GM21423 (cell line): ENCODE measurements at regions not wholly inside any gene's neighbourhood (a gene's known extent, or its start where the extent isn't known, plus 50 kb on each side); places are given as distances from the start of the nearest gene placed in this dataset.

ENCODE experiments used
- ATAC-seq: cut with Tn5 transposase; IDR thresholded peaks from one replicate; pipeline ENCODE4 v1.9.1; 2021; ENCODE audit warnings: mild to moderate bottlenecking, moderate library complexity; ENCODE audit not compliant: unreplicated experiment

DNA sequence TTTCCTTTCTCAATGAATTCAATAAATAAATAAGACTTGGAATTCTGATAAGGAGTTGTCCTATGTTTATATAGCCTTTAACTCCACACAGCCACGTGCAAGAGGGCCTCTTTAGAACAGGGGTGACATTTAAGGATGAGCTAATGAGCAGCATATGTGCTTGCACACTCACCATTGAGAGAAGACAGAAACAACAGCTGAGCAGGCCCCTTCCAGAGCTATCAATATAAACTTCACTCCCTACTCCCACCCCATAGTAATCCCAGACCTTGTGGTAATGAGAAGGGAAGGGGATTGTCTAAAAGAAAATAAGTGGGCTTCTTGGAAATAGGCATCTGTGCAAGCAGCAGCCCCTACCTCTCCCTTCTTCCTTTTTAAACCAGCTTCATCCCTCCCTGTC is 176.0 kb downstream of the SEC16B start:
- no peak for ATAC-seq

DNA sequence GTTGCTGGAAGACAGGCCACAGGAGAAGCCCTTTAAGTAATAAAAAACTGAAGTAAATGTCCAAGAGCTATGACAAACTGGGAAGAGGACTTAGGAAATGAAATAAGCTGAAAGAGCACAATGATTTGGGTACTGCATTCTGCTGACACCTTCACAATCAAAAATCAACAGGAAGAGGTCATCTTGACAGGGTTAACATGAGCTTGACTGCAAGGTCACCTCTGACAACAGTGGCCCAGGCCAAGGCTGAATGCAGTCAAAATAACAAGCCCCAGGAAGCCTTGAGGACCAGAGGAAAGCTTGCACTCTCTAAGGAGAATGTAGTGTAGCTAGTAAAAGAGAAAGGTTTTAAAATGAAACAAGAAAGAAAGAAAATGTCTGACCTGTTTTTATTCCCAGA is 179.3 kb downstream of the SEC16B start:
- no peak for ATAC-seq

DNA sequence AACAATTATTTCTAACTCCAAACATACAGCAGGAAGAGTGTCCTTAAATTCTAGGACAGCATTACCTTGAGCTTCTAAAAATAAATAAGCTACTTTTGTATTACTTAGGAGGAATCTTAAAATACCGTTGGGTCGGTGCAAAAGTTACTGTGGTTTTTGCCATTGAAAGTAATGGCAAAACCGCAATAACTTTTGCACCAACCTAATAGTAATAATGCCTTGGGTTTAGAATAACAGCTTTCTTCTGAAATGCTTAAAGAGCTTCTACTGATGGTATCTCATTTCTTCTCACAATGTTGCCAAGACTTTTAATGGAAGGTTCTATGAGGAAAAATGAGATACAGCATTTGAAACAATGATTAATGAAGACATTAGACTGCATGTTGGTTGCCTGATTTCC is 179.9 kb downstream of the SEC16B start:
- ATAC-seq: no peak

DNA sequence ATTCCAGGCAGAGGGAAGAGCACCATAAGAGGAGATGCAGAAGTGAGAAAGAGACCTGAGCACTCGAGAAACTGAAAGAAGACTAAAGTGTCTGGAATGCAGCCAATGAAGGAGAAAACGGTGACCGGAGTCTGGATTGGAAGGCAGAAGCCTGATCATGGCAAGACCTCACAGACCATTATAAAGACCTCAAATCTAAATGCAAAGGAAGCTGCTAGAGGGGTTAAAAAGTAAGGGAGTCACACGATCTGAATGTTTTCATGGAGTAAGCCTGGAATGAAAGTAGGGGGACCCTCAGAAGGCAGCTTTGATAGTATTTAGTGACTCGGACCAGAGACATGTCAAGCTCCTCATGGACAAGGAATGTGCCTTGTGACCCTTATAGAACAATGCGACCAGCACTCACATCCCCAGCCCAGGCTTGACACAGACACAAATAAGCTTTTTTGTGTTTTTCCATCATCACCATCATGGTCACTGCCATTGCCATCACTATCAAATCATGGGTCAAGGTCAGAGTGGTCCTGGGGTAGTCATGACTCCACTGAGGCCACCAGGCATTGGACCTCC is 183.6 kb downstream of the SEC16B start:
- no peak for ATAC-seq

DNA sequence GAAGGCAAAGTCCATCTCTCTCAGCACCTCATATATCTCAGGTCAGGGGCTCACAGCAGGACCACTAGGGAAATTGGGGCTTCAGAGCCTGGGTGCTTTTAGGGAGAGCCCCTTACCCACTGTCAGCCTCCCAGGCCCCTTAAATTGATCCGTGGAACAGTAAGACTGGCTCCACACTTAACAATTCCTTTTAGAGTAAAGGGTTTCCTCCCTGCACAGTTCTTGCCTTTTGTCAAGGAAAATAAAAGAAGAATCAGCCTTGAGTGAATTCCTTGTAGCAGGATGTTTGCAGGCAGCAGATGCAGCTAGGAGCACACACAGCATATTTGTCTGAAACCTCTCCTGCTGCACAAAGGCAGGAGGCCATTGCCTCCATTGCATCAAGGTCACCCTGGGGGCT is 184.9 kb downstream of the SEC16B start:
- no peak for ATAC-seq

DNA sequence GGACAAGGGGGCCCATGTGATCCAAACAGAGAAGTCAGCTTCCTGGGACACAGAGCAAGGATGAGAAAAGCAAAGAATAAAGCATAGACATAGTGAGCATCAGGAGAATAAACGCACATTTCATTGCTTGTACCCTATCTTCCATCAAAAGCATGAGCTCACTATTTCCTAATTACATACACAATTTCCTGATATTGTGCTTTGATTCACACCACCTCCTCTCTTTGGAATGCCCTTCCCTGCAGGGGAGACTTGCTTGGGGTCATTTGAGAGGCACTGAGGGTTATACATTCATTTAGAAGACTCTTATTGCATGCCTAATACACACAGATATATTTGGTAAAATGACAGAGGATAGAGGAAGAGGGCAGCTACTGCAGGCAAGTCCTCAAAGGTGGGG is 185.4 kb downstream of the SEC16B start:
- no peak for ATAC-seq

DNA sequence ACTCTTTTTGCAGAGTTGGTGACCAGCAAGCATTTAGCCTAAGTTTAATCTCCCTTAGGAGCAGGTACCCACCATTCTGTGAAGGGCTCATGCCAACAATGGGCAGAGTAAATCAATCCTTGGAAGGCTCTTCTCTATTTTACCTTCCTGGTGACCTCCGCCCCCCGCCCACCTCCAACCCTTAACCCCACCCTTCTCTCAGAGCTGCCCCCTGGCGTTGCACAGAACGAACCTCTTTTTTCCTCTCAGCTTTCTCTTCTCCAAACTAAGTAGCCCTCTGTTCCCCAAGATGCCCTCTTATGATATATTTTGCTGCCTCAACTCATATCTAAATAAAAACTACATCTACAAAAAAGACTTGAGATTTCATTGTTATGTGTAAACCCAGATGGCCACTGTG is 186.8 kb downstream of the SEC16B start:
- no peak for ATAC-seq

DNA sequence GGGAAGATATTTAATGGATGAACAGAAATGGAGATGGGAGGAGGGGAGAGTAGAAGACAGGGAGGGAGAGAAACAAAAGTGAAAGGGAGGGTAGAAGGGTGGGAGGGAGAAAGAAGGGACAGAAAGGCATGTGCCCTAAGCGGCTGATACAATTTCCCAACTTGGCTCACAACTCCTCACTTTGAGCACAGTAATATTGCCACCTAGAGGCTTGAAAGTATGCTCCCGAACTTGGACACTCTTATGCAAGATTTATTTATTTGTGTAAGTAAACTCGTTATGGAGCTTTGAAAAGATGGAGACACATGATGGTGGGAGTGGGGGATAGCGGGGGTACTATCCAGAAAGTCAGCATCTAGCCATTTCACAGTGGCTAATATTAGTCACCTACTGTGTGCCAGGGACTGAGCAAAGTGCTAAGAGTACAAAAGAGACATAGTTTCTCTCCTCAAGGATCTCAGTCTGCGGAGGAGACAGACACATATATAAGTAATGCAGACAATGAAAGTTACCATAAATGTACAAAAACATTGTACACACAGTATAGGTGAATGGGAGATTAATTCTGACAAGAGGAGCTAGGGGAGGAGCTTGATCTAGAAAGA is 189.7 kb downstream of the SEC16B start:
- ATAC-seq: no peak

DNA sequence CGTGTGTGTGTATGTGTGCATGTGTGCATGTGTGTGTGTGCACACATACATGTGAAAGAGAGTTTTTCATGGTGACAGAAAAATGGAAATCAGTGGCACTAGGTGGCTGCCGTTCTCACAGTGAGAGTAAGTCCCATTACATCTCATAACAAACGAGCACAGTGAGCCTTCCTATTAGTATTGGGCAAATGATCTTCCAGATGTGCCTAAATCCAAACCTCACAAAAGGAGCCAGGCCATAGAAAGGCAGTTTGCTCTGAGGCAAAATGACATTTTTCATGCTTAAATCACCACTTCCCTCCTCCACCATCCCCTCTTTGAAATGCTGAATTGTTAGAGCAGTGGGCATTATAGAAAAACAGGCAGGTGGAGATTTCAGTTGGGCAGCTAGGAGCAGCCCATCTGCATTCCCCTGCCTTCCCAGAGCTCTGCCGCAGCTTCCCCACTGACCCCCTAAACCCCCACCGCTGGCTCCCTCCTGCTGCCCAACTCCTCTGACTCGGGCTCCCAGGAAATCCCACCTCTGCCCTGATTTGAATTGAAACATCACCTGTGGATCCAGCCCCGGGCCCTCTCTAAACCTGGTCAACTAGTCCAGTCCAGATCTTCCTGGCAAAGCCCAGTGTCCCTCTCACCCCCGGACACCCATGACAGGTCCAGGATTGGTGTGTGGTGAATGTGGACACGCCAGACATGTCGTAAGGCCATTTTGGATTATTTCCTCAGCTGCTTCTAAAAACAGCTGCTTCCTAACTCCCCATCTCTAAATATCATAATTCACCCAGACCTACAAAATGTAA is 190.5 kb downstream of the SEC16B start:
- ATAC-seq: no peak

DNA sequence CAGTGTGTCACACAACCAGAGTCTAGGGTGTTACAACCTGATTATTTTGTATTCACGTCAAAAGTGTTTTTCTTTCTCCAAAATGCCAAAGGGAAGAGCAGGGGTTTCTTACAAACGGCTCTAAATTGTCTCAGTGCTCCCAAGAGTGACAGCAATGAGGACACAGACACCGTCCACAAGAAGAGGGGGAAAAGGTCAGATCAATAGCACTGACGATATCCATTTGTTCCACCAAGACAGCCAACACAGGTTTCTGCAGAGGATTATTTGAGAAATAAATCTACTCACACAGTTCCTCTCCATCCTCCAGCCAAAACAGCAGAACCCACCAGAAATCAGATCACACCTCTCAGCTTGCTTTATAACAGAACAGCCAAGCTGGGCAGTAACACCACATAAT is 193.9 kb downstream of the SEC16B start:
- ATAC-seq: no peak

DNA sequence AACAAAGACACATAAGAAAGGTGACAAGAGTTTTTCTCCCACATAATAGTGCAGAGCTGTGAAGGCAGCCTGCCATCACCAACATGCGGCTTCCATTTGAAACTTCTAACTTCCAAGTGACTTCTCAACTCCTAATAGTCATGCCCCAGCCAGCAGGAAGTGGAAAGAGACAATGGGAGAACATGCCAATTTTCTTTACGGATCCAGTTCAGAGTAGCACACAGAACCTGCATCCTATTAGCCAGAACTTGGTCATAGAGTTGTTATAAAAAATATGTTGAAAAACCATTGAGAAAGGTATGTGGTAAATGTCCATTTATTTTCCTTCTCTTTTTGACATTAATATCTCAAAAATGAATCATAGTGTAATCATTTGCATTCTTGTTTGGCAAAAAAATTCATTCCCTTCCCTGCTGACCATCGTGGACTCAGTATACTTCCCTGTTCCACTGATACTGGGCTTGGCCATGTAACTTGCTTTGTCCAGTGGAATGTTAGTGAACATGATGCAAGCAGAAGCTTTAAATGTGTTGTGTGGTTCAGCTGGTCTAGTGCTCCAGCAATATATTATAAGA is 197.4 kb downstream of the SEC16B start:
- no peak for ATAC-seq

DNA sequence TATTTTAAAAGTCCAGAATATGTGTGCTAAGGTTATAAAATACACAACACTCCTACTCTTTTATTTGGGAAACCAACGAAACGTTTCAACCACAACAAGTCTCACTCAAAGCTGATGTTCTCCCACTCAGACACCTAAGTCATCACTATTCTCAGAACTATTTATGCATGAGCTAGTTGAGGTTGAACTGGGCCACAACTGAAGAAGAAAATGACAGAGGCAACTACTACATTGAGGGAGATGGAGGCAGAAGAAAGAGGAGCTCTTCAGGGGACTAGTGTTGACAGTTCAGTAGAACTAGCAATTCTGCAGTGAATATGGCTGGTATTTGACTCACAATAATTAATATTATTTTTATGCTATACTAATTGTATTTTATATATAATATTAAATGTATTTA is 198.2 kb downstream of the SEC16B start:
- ATAC-seq: no peak

DNA sequence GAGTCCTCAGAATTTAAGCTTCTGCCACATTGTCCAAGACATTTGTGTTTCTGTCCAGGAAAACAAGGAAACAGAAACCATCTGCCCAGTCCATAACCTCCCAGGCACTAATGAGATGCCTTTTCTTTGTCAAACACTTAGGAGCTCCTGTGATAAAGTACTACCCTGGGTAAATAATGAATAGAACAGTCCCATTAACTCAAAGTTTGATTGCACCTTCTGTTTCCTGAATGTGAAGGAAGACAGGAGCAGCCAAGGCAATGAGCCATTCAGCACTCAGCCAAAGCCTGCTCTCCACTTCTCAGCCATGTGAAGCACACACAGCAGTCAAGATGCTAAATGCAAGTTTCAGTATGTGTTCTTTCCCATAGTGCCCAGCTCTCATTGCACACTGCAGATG is 199.8 kb downstream of the SEC16B start:
- ATAC-seq: no peak

DNA sequence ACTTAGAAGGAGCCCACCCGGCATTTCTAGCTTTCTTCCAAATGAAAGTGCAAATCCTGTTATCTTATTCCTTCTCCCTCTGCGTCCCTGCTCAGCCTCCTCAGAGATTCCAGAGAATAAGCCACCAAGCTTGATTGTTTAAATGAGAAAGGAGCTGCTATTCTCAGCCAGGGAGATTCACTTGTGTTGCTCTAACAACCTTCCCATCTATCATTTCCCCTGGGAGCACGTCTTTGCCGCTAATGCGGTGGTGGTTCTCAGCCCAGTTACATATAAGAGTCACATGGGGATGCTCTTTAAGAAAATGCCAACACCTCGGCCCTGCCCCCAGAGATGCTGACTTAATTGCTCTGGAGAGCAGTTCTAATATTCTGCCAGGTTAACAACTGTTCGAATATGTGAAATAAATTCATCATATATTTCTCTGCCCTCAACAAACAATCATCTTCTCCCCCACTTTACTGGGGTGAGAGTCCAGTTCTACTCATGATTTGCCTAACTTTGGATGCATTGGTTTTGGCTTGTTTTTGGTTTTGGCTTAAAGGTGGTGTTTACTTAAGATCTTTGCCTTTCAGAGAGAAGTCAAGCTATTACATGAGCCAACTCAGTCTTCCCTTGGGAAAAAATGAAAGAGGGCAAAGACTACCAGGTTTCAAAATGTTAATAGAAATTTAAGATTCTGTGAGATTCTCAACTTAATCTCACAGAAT is 213.9 kb downstream of the SEC16B start:
- ATAC-seq: no peak

DNA sequence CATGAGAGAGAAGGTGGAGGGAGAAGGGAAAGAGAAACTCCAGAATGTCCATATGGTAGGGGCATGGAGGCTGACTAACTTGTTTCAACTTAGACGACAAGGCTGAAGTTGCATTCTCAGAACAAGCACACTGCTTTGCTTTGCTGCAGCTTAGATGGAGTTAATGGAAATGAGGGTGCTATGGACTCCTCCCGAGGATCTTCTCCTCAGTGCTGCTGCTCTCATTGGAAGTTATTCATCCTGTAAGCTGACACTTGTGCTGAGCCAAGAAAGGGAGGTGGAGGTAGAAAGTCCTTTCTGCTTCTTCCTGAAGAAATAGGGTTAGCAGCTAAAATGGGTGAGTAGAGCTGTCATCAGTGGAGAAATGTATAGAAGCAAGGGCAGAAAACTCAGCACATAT is 215.3 kb downstream of the SEC16B start:
- ATAC-seq: no peak

DNA sequence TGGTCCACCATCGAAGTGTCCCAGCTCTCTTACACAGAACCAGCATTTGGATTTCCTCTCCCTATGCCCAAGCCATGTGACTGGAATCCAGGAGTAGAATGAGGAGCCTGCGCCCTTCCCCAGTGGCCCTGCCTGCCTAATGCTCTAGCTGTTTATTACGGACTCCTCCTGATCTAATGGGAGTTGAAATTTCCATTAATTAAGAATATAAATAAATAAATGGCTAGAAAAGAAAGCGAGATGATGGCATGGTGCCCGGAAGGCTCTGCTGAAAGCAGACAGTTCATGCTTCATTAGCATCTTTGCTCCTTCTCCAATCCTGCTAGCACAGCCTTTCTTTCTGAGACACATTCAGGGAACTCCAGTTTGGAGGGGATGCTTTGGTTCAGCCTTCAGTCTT is 216.2 kb downstream of the SEC16B start:
- no peak for ATAC-seq

DNA sequence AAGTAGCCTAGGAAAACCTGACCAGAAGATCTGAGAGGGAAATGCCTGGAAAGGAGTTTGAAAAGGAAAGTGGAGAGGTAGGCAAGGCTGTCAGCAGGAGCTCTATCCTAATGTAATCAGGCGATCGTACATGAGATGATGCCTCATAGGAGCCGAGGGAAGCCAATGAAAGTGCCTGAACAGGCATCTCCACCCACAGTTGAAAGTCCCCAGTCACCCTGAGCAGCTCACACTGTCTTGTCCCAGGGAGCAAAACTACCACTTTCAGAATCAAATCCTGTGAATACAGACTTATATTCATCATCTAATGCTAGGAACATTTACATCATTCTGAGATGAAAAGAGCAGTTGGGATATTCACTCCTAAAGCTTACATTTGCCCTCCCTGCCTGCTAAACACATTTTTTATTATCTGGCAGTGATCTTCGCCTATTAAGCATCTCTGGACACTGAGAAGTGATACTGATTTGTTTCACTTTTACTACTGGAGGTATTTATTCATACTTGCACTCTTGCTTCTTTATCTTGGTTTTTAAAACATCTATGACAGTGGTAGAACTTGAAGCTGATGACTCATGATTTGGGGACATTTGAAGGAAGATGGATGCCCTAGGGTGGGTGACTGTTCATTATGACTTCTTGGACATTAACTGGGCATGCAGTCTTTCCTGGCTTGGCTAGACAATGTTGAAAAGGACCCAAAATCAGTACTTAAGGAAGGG is 221.6 kb downstream of the SEC16B start:
- ATAC-seq: no peak

DNA sequence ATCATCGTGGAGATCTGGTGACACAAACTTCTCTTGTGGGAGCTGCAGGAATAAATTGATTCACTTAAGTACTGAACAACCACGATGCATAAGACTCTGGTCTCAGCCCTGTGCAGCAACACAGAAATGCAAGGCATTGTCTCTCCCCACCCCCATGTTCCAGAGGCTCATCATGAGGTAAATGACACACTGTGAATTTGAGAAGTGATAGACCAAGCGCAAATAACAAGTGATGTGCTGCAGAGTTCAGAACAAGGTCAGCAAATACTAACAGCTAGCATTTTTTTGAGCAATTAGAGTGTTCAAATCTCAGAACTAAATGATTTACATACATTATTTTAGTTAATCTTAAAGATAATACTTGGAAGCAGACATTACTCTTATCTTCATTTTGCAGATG is 223.7 kb downstream of the SEC16B start:
- ATAC-seq: no peak

DNA sequence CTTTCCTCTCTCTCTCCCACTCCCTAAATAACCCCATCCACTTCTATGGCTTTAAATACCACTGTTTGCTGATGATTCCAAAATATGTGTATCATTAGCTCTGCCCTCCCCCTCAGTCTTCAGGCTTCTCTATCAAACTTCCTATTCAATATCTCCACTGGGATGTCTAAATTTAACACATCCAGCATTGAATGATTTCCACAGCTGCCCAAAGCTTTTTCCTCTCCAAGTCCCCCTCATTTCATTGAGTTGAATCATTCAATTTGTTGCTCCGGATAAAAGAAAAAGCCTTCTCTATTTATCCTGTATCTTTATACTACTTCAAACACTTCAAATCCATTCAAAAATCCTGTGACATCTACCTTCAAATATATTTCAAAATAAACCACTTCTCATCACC is 225.0 kb downstream of the SEC16B start:
- ATAC-seq: no peak

DNA sequence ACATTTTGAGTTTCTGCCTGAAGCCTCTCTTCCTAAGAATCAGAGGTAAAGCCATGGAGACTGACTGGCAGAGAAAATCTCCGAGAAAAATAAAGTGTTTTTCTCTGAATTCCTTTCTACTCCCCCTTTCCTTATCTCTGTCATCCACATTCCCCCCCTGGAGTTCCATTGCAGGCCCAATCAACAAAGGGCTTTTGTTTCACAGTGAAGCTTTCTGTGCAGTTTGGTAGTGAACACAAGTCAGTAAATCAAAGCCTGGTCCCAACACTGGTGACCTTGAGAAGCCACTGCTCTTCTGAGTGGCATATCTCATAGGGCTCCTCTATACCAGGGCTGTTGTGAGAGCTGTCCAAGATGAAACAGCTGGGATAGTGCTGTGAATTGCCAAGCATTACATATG is 228.4 kb downstream of the SEC16B start:
- no peak for ATAC-seq

DNA sequence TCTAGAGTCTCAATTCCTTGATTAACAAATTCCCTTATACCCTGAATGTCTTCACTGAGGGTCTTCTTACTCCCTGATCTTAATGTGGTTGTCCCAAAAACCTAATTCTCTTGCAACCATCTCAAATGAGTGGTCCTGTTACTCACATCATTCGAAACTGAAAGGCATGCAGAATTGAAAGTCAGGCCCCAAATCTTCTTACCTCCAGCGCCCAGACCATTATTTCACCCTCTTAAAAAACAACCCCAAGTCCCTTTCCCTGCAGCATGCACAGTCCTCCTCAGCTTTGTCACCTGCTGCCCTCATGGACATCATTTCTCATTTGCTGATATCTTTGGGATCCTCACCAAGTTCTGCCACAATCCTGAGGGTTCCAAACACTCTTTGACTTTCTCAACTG is 230.1 kb downstream of the SEC16B start:
- ATAC-seq: no peak
